ENCODE measurements at regions not wholly inside any gene's neighbourhood (a gene's known extent, or its start where the extent isn't known, plus 50 kb on each side); places are given as distances from the start of the nearest gene placed in this dataset.

GRCh38 chr10:112053895-112054294 is 129.7 kb downstream of the GPAM start:
- Histone ChIP-seq H3K23me2 (ENCODE audit: insufficient read length, low read depth, low read length, poor library complexity, severe bottlenecking) (no peaks in the 10 kb centered on the region), H3K18ac (ENCODE audit: insufficient read length, low read depth, low read length) (no peak overlapping the region), H3K4ac (ENCODE audit: low read depth, low read length) (no peak overlapping the region), H2AK5ac (ENCODE audit: insufficient read length, low read length) (no peak overlapping the region), H2BK20ac (ENCODE audit: low read depth, low read length, poor library complexity, severe bottlenecking) (no peak overlapping the region), H4K5ac (ENCODE audit: insufficient read length, low read depth, low read length) (no peak overlapping the region), H2BK5ac (ENCODE audit: insufficient read length, low read length) (no peak overlapping the region), H2AFZ (ENCODE audit: low read length) (no peak overlapping the region), H3K23ac (ENCODE audit: insufficient read length, low read depth, low read length) (no peak overlapping the region), H3T11ph (ENCODE audit: low read length) (no peak overlapping the region), H4K91ac (ENCODE audit: insufficient read length, low read depth, low read length) (no peak overlapping the region), H4K8ac (replicated peaks; ENCODE audit: insufficient read length, low read depth, low read length) (no peak overlapping the region), H3K79me1 (ENCODE audit: insufficient read depth, low read depth, low read length, poor library complexity, severe bottlenecking) (no peaks in the 10 kb centered on the region), H3K4me1 (ENCODE audit: insufficient read depth, low read length) (no peaks in the 10 kb centered on the region), H3K56ac (ENCODE audit: insufficient read length, low read depth, low read length) (no peak overlapping the region), H3K27me3 (ENCODE audit: insufficient read depth, low read length) (no peaks in the 10 kb centered on the region), H3K9me3 (ENCODE audit: control insufficient read depth, low read depth, low read length) (no peaks in the 10 kb centered on the region), H3K9ac (ENCODE audit: extremely low read depth, insufficient read length, low read length) (no peak overlapping the region), H3K79me2 (ENCODE audit: insufficient read depth, low read length) (no peaks in the 10 kb centered on the region), H2BK15ac (ENCODE audit: low read depth, low read length) (no peak overlapping the region), H2BK120ac (ENCODE audit: low read depth, low read length, poor library complexity, severe bottlenecking) (no peak overlapping the region), H2BK12ac (ENCODE audit: insufficient read length, low read depth, low read length) (no peak overlapping the region), H3K27ac (ENCODE audit: insufficient read length, low read depth, low read length) (no peak overlapping the region), H4K20me1 (ENCODE audit: control insufficient read depth, insufficient read depth, insufficient read length) (no peaks in the 10 kb centered on the region), H3K4me2 (ENCODE audit: insufficient read depth, insufficient read length, low read length) (no peak overlapping the region), H3K14ac (ENCODE audit: insufficient read depth, low read length) (no peak overlapping the region)
- H3K4me3 Mint-ChIP-seq: no peak overlapping the region
- H3K4me1 Mint-ChIP-seq: no peaks in the 10 kb centered on the region; a peak in 1 of 4 replicates
- 0 out of 2 replicates have a peak, but pooled peaks cover 2% of the 10 kb centered on the region for H3K27me3 Mint-ChIP-seq (ENCODE audit: low read depth)
- DNase-seq: no peak
- no CpG with 5 or more reads among the region's 1 CpG for WGBS (ENCODE audit: extremely low coverage, insufficient read length, low lambda C conversion rate)
- no peak for TF ChIP-seq CTCF (conservative IDR thresholded peaks at IDR 0.05)
- H3K36me3 Mint-ChIP-seq (ENCODE audit: insufficient read depth in 1 of 3, low read depth in 3 of 3): no peaks in the 10 kb centered on the region
- no peak overlapping the region for H3K27ac Mint-ChIP-seq
- H3K9me3 Mint-ChIP-seq: no peaks in the 10 kb centered on the region; a peak in 1 of 5 replicates
